GM06990 (cell line): ENCODE measurements at regions not wholly inside any gene's neighbourhood (a gene's known extent, or its start where the extent isn't known, plus 50 kb on each side); places are given as distances from the start of the nearest gene placed in this dataset.

ENCODE experiments used
- DNase-seq: peaks from one replicate; pipeline ENCODE4 v3.0.0-alpha.2; 2011; ENCODE audit not compliant: insufficient read length; ENCODE audit errors: extremely low read depth
- H3K27me3 ChIP-seq: replicated peaks from 2 replicates; pipeline ENCODE4 v1.6.0; 2011; ENCODE audit warnings: low read length; ENCODE audit not compliant: control insufficient read depth, insufficient read depth
- H3K36me3 ChIP-seq: 2 replicates; pipeline ENCODE4 v1.5.1; 2011; ENCODE audit warnings: low read length; ENCODE audit not compliant: control insufficient read depth, insufficient read depth
- H3K4me3 ChIP-seq: replicated peaks from 2 replicates; pipeline ENCODE4 v1.5.1; 2011; ENCODE audit warnings: low read depth, mild to moderate bottlenecking, control low read depth, low read length
- CTCF ChIP-seq: IDR thresholded peaks from 2 replicates; pipeline ENCODE4 v1.5.1; 2011; ENCODE audit warnings: low read length, control low read depth, mild to moderate bottlenecking, inconsistent platforms; ENCODE audit not compliant: insufficient read depth, poor library complexity, severe bottlenecking

GRCh38 chr13:97116754-97117153, 105.4 kb upstream of the MBNL2 start:
- DNase-seq: no peak
- no peaks in the 10 kb centered on the region for H3K27me3 ChIP-seq
- TF ChIP-seq CTCF: no peak
- no peaks in the 10 kb centered on the region for H3K36me3 ChIP-seq
- H3K4me3 ChIP-seq: no peak overlapping the region

GRCh38 chr13:97117388-97117910, 104.7 kb upstream of the MBNL2 start:
- Histone ChIP-seq H3K27me3 (no peaks in the 10 kb centered on the region), H3K4me3 (no peak overlapping the region), H3K36me3 (no peaks in the 10 kb centered on the region)
- TF ChIP-seq CTCF: no peak
- no peak for DNase-seq

- H3K36me3 ChIP-seq: no peaks in the 10 kb centered on the region
- no peak for TF ChIP-seq CTCF
- no peak overlapping the region for H3K4me3 ChIP-seq
- H3K27me3 ChIP-seq: no peaks in the 10 kb centered on the region
- no peak for DNase-seq
Observed at GRCh38 chr13:97119943-97120342, 102.2 kb upstream of the MBNL2 start.

- no peak for DNase-seq
- no peaks in the 10 kb centered on the region for H3K36me3 ChIP-seq
- H3K27me3 ChIP-seq: no peaks in the 10 kb centered on the region
- no peak for TF ChIP-seq CTCF
- no peak overlapping the region for H3K4me3 ChIP-seq
Observed at GRCh38 chr13:97120346-97120745, 101.8 kb upstream of the MBNL2 start.

GRCh38 chr13:97120976-97121375, 101.2 kb upstream of the MBNL2 start:
- DNase-seq: no peak
- Histone ChIP-seq H3K27me3 (no peaks in the 10 kb centered on the region), H3K36me3 (no peaks in the 10 kb centered on the region), H3K4me3 (no peak overlapping the region)
- no peak for TF ChIP-seq CTCF

- no peak for DNase-seq
- TF ChIP-seq CTCF: no peak
- Histone ChIP-seq H3K27me3 (no peaks in the 10 kb centered on the region), H3K4me3 (no peak overlapping the region), H3K36me3 (no peaks in the 10 kb centered on the region)
Observed at GRCh38 chr13:97121894-97122293, 100.2 kb upstream of the MBNL2 start.
